Superior temporal gyrus (tissue), 1 donor: ENCODE measurements at regions not wholly inside any gene's neighbourhood (a gene's known extent, or its start where the extent isn't known, plus 50 kb on each side); places are given as distances from the start of the nearest gene placed in this dataset.
"Not testable (repeated sequence)": the region's sequence is repeated elsewhere in the genome, so short reads cannot be mapped to it uniquely, and the experiment has no call there.

Experiments
- DNase-seq: peaks from one replicate; pipeline ENCODE4 v3.0.0-alpha.2; 2016; ENCODE audit errors: extremely low spot score

GRCh38 chr18:11511434-11512095 lies 97.8 kb upstream of the SLC35G4 start:
- DNase-seq = no peak

- no peak for DNase-seq
These were observed 102.5 kb upstream of the SLC35G4 start for GRCh38 chr18:11506856-11507255.

GRCh38 chr18:11505993-11506392 lies 103.4 kb upstream of the SLC35G4 start:
- DNase-seq = no peak

GRCh38 chr18:11504962-11505361 lies 104.4 kb upstream of the SLC35G4 start:
- DNase-seq = no peak

- no peak for DNase-seq
These were observed 107.0 kb upstream of the SLC35G4 start for GRCh38 chr18:11502368-11502767.

- DNase-seq = no peak
These were observed 108.0 kb upstream of the SLC35G4 start for GRCh38 chr18:11501352-11501751.

GRCh38 chr18:11500153-11501122 lies 109.0 kb upstream of the SLC35G4 start:
- DNase-seq = no peak

GRCh38 chr18:11498821-11499220 lies 110.6 kb upstream of the SLC35G4 start:
- DNase-seq = no peak

- no peak for DNase-seq
These were observed 111.8 kb upstream of the SLC35G4 start for GRCh38 chr18:11497585-11497984.

- DNase-seq = no peak
These were observed 112.7 kb upstream of the SLC35G4 start for GRCh38 chr18:11496526-11497172.

GRCh38 chr18:11495441-11495840 lies 114.0 kb upstream of the SLC35G4 start:
- no peak for DNase-seq

GRCh38 chr18:11494107-11494506 lies 115.3 kb upstream of the SLC35G4 start:
- no peak for DNase-seq

GRCh38 chr18:11489266-11489899 lies 120.0 kb upstream of the SLC35G4 start:
- DNase-seq = no peak

- no peak for DNase-seq
These were observed 121.2 kb upstream of the SLC35G4 start for GRCh38 chr18:11488175-11488574.

GRCh38 chr18:11487390-11487789 lies 122.0 kb upstream of the SLC35G4 start:
- DNase-seq = no peak

- DNase-seq = no peak
These were observed 127.1 kb upstream of the SLC35G4 start for GRCh38 chr18:11482271-11482670.

- no peak for DNase-seq
These were observed 128.7 kb upstream of the SLC35G4 start for GRCh38 chr18:11480692-11481091.

- DNase-seq = not testable (repeated sequence)
These were observed 130.4 kb upstream of the SLC35G4 start for GRCh38 chr18:11479031-11479430.

GRCh38 chr18:11470941-11471340 lies 138.5 kb upstream of the SLC35G4 start:
- DNase-seq = peak; percentile 31

- no peak for DNase-seq
These were observed 140.8 kb upstream of the SLC35G4 start for GRCh38 chr18:11468617-11469016.

GRCh38 chr18:11468120-11468519 lies 141.3 kb upstream of the SLC35G4 start:
- no peak for DNase-seq

GRCh38 chr18:11467611-11468010 lies 141.8 kb upstream of the SLC35G4 start:
- no peak for DNase-seq
